AG08395 (cell line): ENCODE measurements at regions not wholly inside any gene's neighbourhood (a gene's known extent, or its start where the extent isn't known, plus 50 kb on each side); places are given as distances from the start of the nearest gene placed in this dataset.
A peak's percentile ranks its signal among the peaks of the same experiment; 100 is the strongest.

Source experiments
- DNase-seq: peaks from one replicate; pipeline ENCODE4 v3.0.0; 2012; ENCODE audit warnings: mixed read lengths, low spot score

GRCh38 chr16:86061318-86061695, 162.3 kb downstream of the IRF8 start:
- no peak for DNase-seq

GRCh38 chr16:86061721-86062120, 162.8 kb downstream of the IRF8 start:
- no peak for DNase-seq

GRCh38 chr16:86062271-86062965, 163.5 kb downstream of the IRF8 start:
- DNase-seq, result no peak

GRCh38 chr16:86063760-86064405, 164.9 kb downstream of the IRF8 start:
- no peak for DNase-seq

- DNase-seq, result no peak
Observed at GRCh38 chr16:86064431-86065250, 165.7 kb downstream of the IRF8 start.

GRCh38 chr16:86065711-86066110, 166.7 kb downstream of the IRF8 start:
- no peak for DNase-seq

GRCh38 chr16:86066811-86067210, 167.8 kb downstream of the IRF8 start:
- DNase-seq, result no peak

- no peak for DNase-seq
Observed at GRCh38 chr16:86067516-86067915, 168.6 kb downstream of the IRF8 start.

- DNase-seq, result no peak
Observed at GRCh38 chr16:86067936-86068335, 169.0 kb downstream of the IRF8 start.

- DNase-seq, result no peak
Observed at GRCh38 chr16:86068722-86069121, 169.8 kb downstream of the IRF8 start.

GRCh38 chr16:86069736-86070298, 170.9 kb downstream of the IRF8 start:
- DNase-seq, result no peak

- DNase-seq, result no peak
Observed at GRCh38 chr16:86070484-86070883, 171.5 kb downstream of the IRF8 start.

- no peak for DNase-seq
Observed at GRCh38 chr16:86070971-86071370, 172.0 kb downstream of the IRF8 start.

- DNase-seq, result no peak
Observed at GRCh38 chr16:86071611-86072240, 172.8 kb downstream of the IRF8 start.

GRCh38 chr16:86072328-86073102, 173.6 kb downstream of the IRF8 start:
- peak; percentile 79 for DNase-seq

GRCh38 chr16:86073103-86073625, 174.2 kb downstream of the IRF8 start:
- no peak for DNase-seq

GRCh38 chr16:86073763-86074493, 175.0 kb downstream of the IRF8 start:
- DNase-seq, result no peak

GRCh38 chr16:86074651-86075487, 175.9 kb downstream of the IRF8 start:
- no peak for DNase-seq

- DNase-seq, result no peak
Observed at GRCh38 chr16:86075488-86075785, 176.5 kb downstream of the IRF8 start.
